Kidney (tissue), 13 donors: ENCODE measurements at regions not wholly inside any gene's neighbourhood (a gene's known extent, or its start where the extent isn't known, plus 50 kb on each side); places are given as distances from the start of the nearest gene placed in this dataset.
A peak's percentile ranks its signal among the peaks of the same experiment; 100 is the strongest.

Experiments
- DNase-seq, 5 donors: peaks; one replicate each; pipeline ENCODE4 v3.0.0-alpha.2; 2013 to 2020
- FAIRE-seq: peaks from 2 replicates; lab custom pipeline; 2012; peaks lifted over from hg19 to GRCh38; lab: Jason Lieb, UNC
- H3K27ac ChIP-seq, 2 donors: one replicate each; pipeline ENCODE4 v1.7.0; 2013; ENCODE audit warnings: low read depth in 2 of 2, low read length in 2 of 2, inconsistent platforms in 1 of 2
- H3K27me3 ChIP-seq: one replicate; pipeline ENCODE4 v1.7.1; 2013; ENCODE audit warnings: low read length, inconsistent platforms; ENCODE audit not compliant: control insufficient read depth, insufficient read depth
- H3K36me3 ChIP-seq, 3 donors: one replicate each; pipeline versions ENCODE4 v1.7.0 to v1.7.1; 2013; ENCODE audit warnings: low read length in 3 of 3, control low read depth in 1 of 3, inconsistent platforms in 1 of 3; ENCODE audit not compliant: insufficient read depth in 3 of 3, control insufficient read depth in 2 of 3
- H3K4me1 ChIP-seq, 3 donors: one replicate each; pipeline versions ENCODE4 v1.7.0 to v1.7.1; 2013; ENCODE audit warnings: low read length in 3 of 3, inconsistent platforms in 1 of 3, low read depth in 1 of 3; ENCODE audit not compliant: control insufficient read depth in 2 of 3, insufficient read depth in 2 of 3
- H3K4me3 ChIP-seq, 3 donors: one replicate each; pipeline versions ENCODE4 v1.7.0 to v1.8.1; 2013; ENCODE audit warnings: low read length in 3 of 3, control low read depth in 1 of 3, inconsistent platforms in 1 of 3
- H3K9ac ChIP-seq, 3 donors: one replicate each; pipeline versions ENCODE4 v1.7.0 to v1.7.1; 2013; ENCODE audit warnings: low read length in 3 of 3, control low read depth in 1 of 3, inconsistent platforms in 1 of 3
- H3K9me3 ChIP-seq, 3 donors: one replicate each; pipeline versions ENCODE4 v1.7.0 to v1.7.1; 2013; ENCODE audit warnings: low read length in 3 of 3, control low read depth in 1 of 3, inconsistent platforms in 1 of 3; ENCODE audit not compliant: control insufficient read depth in 2 of 3, insufficient read depth in 1 of 3
- intact Hi-C: fragments of 100-400 bp; cut with DNase I; formaldehyde crosslinking; loops from one replicate; pipeline ENCODE4 v1.11.1; 2022
- TF ChIP-seq, protein P1 (sequence below): IDR thresholded peaks from 3 replicates; pipeline ENCODE4 v1.5.1; 2012; ENCODE audit warnings: mild to moderate bottlenecking, moderate library complexity, borderline replicate concordance; ENCODE audit not compliant: insufficient read depth; ENCODE audit errors: extremely low read depth
- donor health status: control.
- donor health status: control.
- donor health status: control.
- donor health status: control.
- donor health status: control.
- donor health status: DM: yes; HTN: yes; CAD: no.
- donor health status: Normal renal cell carcinoma (clear cell type).

DNA sequence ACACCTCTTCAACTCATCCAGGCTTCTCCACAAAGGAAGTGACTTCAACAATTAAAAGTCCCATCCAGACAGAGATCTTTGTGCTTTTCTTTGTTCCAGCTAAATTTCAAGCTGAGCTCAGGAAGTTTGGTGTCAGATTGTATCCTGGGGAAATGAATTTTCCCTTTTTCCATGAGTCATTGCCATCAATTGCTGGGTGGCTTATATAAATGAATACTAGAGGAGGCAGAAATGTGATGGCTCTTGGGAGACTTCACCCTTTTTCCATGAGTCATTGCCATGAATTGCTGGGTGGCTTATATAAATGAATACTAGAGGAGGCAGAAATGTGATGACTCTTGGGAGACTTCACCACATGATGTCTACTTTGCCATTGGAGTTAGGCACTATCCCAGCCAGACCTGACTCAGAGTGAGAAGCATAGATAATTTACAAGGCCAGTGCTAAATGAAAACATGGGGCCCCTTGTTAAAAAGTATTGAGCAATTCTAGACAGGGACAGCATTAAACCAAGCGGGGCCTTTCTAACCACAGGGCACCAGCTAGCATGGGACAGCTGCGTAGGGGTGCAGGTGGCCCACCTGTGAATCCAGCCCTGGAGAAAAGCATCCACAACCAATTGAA lies 339.2 kb upstream of the PODXL start:
- Histone ChIP-seq H3K4me3 (no peak overlapping the region), H3K36me3 (no peaks in the 10 kb centered on the region), H3K4me1 (no peaks in the 10 kb centered on the region), H3K9ac (no peak overlapping the region), H3K9me3 (no peaks in the 10 kb centered on the region), H3K27ac (no peak overlapping the region), H3K27me3 (no peaks in the 10 kb centered on the region)
- DNase-seq, result no peak
- TF ChIP-seq, protein P1, sequence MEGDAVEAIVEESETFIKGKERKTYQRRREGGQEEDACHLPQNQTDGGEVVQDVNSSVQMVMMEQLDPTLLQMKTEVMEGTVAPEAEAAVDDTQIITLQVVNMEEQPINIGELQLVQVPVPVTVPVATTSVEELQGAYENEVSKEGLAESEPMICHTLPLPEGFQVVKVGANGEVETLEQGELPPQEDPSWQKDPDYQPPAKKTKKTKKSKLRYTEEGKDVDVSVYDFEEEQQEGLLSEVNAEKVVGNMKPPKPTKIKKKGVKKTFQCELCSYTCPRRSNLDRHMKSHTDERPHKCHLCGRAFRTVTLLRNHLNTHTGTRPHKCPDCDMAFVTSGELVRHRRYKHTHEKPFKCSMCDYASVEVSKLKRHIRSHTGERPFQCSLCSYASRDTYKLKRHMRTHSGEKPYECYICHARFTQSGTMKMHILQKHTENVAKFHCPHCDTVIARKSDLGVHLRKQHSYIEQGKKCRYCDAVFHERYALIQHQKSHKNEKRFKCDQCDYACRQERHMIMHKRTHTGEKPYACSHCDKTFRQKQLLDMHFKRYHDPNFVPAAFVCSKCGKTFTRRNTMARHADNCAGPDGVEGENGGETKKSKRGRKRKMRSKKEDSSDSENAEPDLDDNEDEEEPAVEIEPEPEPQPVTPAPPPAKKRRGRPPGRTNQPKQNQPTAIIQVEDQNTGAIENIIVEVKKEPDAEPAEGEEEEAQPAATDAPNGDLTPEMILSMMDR, result no peak
- no peak for FAIRE-seq
- intact Hi-C loops, result no loop called here

DNA sequence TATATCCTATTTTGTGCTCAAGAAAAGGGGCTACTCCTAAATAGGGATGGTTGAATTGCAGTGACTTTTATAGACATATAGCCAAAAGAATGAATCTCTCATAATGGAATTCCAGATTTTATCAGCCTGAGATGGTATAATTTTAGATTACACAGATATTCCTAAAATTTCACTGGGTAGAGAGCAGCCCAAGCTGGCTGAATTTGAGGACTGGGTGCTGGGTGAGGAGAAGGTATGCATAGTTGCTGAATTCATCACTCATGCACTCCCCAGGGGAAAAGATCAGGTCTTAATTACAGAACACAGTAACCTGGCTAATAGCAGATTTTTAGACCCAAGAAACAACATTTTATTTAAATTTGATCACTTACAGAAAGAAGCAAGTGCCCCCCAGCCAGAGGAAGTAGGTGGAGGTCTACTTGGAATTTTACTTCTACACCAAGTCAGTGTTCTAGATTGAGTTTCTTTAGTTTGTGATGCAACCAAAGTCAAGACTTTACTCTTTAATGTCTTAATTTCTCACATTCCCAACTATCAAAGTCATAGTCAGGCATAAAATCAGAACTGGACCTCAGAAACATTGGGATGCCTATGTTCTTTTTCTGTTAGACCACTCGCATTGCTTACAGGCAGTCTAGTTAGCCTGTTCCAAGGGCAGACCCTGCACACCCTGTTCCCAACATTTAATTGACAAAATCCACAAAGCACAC lies 337.4 kb upstream of the PODXL start:
- no peaks in the 10 kb centered on the region for H3K36me3 ChIP-seq
- no peaks in the 10 kb centered on the region for H3K4me1 ChIP-seq
- H3K9me3 ChIP-seq, result no peaks in the 10 kb centered on the region
- FAIRE-seq (no peak), DNase-seq (no peak)
- no peak overlapping the region for H3K4me3 ChIP-seq
- intact Hi-C loops, result no loop called here
- TF ChIP-seq, protein P1, result no peak
- H3K27me3 ChIP-seq, result no peaks in the 10 kb centered on the region
- H3K27ac ChIP-seq, result no peak overlapping the region
- no peak overlapping the region for H3K9ac ChIP-seq

DNA sequence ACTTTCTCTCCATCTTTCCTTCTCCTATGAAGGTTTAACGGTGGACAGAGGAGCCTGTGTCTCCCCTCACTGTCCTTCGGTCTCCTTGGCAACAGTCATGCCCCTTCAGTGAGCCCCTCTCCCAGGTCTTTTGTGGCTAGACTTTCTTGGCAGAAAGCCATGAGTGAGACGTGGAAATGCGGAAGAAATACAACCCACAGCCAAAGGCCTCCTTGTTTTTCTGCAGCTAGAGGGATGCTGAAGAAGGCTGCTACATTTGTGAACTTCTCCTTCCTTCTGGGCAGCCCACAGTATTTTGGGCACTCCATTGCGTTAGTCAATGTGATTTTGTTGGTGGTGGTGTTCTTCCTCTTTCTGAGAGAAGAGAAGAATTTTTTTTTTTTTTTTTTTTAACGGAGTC lies 333.7 kb upstream of the PODXL start:
- Histone ChIP-seq H3K36me3 (no peaks in the 10 kb centered on the region), H3K9ac (no peak overlapping the region), H3K27ac (no peak overlapping the region), H3K27me3 (no peaks in the 10 kb centered on the region), H3K4me3 (no peak overlapping the region), H3K4me1 (no peaks in the 10 kb centered on the region), H3K9me3 (peaks cover 0 to 4% (median 3%) of the 10 kb centered on the region in 3 donors)
- TF ChIP-seq, protein P1, result no peak
- DNase-seq (peak in 4 of 5 donors; percentile 40 to 66 (median 52)), FAIRE-seq (no peak)
- intact Hi-C loops, result no loop called here
